ENCODE measurements at regions not wholly inside any gene's neighbourhood (a gene's known extent, or its start where the extent isn't known, plus 50 kb on each side); places are given as distances from the start of the nearest gene placed in this dataset.
"Not testable (repeated sequence)": the region's sequence is repeated elsewhere in the genome, so short reads cannot be mapped to it uniquely, and the experiment has no call there.

DNA sequence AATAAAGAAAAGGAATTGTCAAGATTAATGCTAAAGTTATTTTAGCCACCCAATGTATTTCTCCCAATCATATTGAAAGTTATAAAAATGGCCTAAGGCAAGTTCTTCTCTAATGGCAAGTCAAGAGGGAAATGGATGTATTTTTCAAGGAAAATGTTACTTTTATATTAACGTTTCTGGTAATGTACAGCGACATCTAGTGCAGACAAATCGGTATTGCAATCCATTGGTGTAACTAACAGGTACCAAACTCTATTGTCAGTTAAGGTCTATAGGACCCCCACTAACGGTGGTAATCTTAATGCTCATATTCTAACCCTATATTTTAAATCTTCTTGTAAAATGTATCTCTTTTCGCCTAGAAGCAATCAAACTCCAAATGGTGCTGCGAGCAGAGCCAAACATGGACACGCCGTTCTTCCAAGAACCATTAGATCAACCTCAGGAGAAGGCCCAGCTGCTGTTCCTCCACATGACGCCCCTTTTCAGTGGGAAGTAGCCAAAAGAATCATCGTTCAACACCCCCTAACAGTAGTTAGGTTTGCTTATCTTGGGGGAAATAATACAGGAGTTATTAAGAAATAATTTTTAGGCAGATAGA lies 98.5 kb upstream of the PABPC3 start:
- WGBS: 25% methylated on average over 10 of the region's 10 CpGs
- H3K27me3 ChIP-seq (replicated peaks; ENCODE audit: insufficient read depth): no peaks in the 10 kb centered on the region
- H3K4me3 ChIP-seq: no peak overlapping the region
- no peak overlapping the region for H3K27ac ChIP-seq
- no peaks in the 10 kb centered on the region for H3K4me1 ChIP-seq (replicated peaks)
- DNase-seq (ENCODE audit: low spot score): no peak
- TF ChIP-seq CTCF (IDR thresholded peaks at IDR 0.05) (peak in 3 of 4 experiments; percentile 59 to 73 (median 61)), POLR2A (IDR thresholded peaks at IDR 0.05) (no peak), POLR2AphosphoS5 (IDR thresholded peaks at IDR 0.05) (no peak)
- H3K36me3 ChIP-seq: no peaks in the 10 kb centered on the region
- intact Hi-C loops (cut with DNase I): loop anchor here (10.0 kb wide), 1 partner anchor 117 kb away; no protein-coding TSS in a partner anchor
- no peaks in the 10 kb centered on the region for H3K9me3 ChIP-seq

DNA sequence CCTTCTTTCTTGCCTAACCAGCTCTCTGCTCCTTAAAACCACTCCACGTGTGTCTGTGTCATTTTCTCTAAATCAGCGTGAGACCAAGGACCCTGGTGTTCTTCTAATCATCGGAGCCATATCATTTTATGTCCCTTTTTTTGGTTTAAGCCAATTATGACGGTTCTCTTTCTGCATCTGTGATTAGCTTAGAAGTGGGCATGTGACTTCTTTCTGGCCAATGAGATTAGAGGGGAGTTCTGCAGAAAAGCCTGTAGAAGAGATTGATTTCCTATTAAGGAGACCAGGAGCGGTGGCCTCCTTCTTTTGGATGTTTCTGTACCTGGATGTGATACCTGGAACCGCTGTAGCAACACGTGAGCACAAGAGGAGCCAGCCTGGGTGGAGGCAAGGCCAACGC lies 97.5 kb upstream of the PABPC3 start:
- H3K27me3 ChIP-seq (replicated peaks; ENCODE audit: insufficient read depth): no peaks in the 10 kb centered on the region
- no peak overlapping the region for H3K4me3 ChIP-seq
- DNase-seq (ENCODE audit: low spot score): no peak
- intact Hi-C loops (cut with DNase I): loop anchor here (10.0 kb wide), 1 partner anchor 116 kb away; no protein-coding TSS in a partner anchor
- no peak overlapping the region for H3K27ac ChIP-seq
- H3K4me1 ChIP-seq (replicated peaks): no peaks in the 10 kb centered on the region
- no peaks in the 10 kb centered on the region for H3K36me3 ChIP-seq
- 84% methylated on average over 8 of the region's 8 CpGs for WGBS
- H3K9me3 ChIP-seq: no peaks in the 10 kb centered on the region
- TF ChIP-seq POLR2A (IDR thresholded peaks at IDR 0.05): no peak
- TF ChIP-seq POLR2AphosphoS5 (IDR thresholded peaks at IDR 0.05): no peak
- no peak for TF ChIP-seq CTCF (IDR thresholded peaks at IDR 0.05)

DNA sequence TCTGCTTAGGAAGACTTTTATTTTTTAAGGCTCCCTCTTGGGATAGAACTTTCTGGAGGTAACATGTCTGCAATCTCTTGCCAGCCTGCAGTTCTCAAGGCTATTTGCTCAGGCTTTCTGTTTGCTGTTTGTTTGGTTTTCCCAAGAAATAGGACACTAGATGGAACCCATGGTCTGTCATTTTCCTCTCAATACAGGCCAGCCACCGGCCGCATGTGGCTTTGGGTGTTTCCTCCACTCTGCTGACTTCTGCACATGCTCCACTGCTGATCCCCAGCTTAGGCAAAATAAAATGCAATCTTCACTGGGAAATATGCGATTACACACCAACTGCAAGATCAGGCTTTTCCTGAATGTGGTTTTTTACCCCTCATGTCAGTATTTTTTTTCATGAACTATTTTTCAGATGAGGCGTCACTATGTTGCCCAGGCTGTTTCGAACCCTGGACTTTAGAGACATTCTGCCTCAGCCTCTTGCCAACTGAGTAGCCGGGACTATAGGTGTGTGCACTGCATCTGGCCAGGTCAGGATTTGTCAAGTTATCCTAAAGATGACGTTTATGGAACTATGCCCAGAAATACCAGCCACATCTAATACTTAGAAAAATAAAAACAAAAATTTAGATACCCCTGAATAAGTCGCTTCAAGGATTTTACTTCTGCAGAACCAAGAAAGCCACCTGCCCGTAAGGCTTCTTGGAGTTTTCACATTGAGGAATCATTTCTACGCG lies 94.3 kb upstream of the PABPC3 start:
- no peaks in the 10 kb centered on the region for H3K27me3 ChIP-seq (replicated peaks; ENCODE audit: insufficient read depth)
- TF ChIP-seq POLR2A (IDR thresholded peaks at IDR 0.05) (no peak), CTCF (IDR thresholded peaks at IDR 0.05) (no peak), POLR2AphosphoS5 (IDR thresholded peaks at IDR 0.05) (no peak)
- H3K4me1 ChIP-seq (replicated peaks): no peaks in the 10 kb centered on the region
- DNase-seq (ENCODE audit: low spot score): no peak
- no peaks in the 10 kb centered on the region for H3K36me3 ChIP-seq
- no peak overlapping the region for H3K27ac ChIP-seq
- WGBS: 74% methylated on average over 11 of the region's 11 CpGs
- H3K9me3 ChIP-seq: no peaks in the 10 kb centered on the region
- intact Hi-C loops (cut with DNase I): loop anchor here (10.0 kb wide), 1 partner anchor 1073 kb away; no protein-coding TSS in a partner anchor
- no peak overlapping the region for H3K4me3 ChIP-seq

DNA sequence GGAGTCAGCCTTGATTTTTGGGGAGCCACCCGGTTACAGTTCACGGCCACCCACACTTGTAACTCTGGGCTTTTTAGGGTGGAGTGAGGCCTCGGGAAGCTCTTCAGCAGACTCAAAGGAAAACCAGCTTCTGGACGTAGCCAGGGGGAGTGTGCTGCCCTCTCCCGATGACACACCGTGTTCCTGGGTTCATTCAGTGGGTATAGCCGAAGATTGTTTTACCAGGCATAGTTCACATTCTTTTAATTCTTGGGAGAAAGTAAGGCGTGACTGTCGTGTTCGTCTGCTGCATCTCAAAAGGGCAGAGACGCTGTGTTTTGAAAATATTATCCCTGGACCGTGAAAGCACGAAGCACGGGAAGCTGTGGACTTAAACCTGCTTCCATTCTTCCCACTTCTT lies 93.6 kb upstream of the PABPC3 start:
- not testable (repeated sequence) for H3K36me3 ChIP-seq; H3K9me3 ChIP-seq; H3K4me1 ChIP-seq (replicated peaks); H3K4me3 ChIP-seq; DNase-seq (ENCODE audit: low spot score); H3K27me3 ChIP-seq (replicated peaks; ENCODE audit: insufficient read depth); H3K27ac ChIP-seq
- intact Hi-C loops (cut with DNase I): loop anchor here (10.0 kb wide), 1 partner anchor 1072 kb away; no protein-coding TSS in a partner anchor
- WGBS: 34% methylated on average over 14 of the region's 14 CpGs

- H3K9me3 ChIP-seq; H3K36me3 ChIP-seq; DNase-seq (ENCODE audit: low spot score); H3K27ac ChIP-seq; H3K4me3 ChIP-seq; H3K4me1 ChIP-seq (replicated peaks); H3K27me3 ChIP-seq (replicated peaks; ENCODE audit: insufficient read depth): not testable (repeated sequence)
- 89% methylated on average over 3 of the region's 10 CpGs for WGBS
- intact Hi-C loops (cut with DNase I): loop anchor here (10.0 kb wide), 1 partner anchor 1070 kb away; no protein-coding TSS in a partner anchor
Observed at GRCh38 chr13:25004489-25004888, 91.4 kb upstream of the PABPC3 start.
